Right hindlimb (tissue), 1 donor: ENCODE measurements at regions not wholly inside any gene's neighbourhood (a gene's known extent, or its start where the extent isn't known, plus 50 kb on each side); places are given as distances from the start of the nearest gene placed in this dataset.
"Not testable (repeated sequence)": the region's sequence is repeated elsewhere in the genome, so short reads cannot be mapped to it uniquely, and the experiment has no call there.

Experiments used
- DNase-seq: peaks from one replicate; pipeline ENCODE4 v3.0.0-alpha.2; 2018

DNA sequence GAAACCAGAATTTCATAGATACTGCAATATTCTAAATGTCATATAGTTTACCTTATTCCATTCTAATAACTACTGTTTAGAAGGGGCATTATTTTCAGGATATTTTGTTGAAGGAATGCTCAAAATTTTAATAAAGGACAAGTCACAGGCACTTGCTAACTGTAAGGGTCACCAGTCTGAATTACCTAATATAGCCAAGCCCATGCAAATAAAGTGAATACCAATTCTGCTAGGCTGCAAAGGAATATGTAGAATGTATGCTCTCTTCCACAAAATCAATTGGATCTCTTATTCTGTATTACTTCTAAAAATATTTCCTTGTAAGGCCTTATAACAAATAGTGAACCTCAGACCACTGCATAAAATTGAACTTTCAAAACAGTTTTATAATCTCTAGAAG, 52.3 kb upstream of the FAT4 start:
- DNase-seq = no peak

DNA sequence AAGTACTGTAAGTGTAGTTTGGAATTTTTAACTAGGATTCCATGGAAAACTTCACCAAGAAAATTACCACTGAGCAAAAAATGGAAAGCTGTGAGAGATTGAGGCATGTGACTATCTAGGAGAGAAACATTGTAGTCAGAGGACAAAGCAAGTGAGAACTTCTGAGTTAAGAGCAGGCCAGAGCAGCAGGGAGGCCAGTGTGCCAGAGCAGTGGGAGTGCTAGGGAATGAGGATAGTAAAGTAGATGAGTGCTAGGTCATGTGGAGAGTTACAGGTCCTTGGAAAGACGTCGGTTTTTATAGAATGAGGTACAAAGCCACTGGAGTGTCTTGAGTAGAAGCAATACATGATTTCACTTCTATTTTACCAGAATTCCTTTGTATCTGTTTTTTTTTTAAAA, 52.7 kb upstream of the FAT4 start:
- no peak for DNase-seq

DNA sequence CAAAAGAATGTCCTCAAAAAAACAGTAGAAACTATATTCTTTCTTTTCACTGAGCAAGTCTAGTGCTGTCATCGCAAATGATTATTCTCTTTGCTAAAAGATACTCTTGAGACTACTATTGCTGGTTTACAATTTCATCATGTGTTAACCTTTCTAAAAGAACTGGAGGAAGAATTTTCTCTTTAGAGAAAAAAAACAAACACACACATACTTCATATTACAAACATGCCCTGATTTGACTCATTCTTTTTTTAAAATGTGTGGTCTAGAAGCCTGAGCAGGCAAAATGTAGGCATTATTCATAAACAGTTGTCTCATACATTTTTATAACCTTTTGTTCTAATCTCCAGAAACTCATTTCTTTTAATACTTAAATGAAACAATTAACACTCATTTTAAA, 60.6 kb upstream of the FAT4 start:
- DNase-seq = no peak

DNA sequence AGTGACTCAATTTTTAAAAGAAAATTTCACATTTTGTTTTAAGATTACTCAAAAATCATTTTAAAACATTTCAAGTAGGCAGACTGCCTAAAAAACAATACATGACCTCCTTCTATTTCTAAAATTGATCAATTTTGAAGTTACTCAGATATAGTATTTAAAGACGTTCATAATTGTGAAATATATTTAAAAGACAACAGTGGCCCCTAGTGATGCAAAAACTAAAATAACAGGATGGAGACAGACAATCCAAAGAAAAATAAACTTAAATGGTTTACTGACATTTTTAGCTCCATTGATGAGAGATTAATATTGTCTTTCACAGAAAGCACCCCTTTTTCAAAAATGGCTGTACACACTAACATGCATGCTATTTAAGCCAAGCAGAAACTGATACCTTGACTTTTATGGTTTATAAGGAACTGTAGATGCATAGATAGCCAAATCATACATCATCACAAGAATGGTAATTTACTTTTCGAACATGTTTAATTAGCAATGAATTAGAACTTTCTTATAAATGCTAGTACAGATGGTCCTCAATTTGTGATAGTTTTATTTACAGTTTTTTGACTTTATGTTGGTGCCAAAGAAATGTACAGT, 69.8 kb upstream of the FAT4 start:
- DNase-seq = no peak

DNA sequence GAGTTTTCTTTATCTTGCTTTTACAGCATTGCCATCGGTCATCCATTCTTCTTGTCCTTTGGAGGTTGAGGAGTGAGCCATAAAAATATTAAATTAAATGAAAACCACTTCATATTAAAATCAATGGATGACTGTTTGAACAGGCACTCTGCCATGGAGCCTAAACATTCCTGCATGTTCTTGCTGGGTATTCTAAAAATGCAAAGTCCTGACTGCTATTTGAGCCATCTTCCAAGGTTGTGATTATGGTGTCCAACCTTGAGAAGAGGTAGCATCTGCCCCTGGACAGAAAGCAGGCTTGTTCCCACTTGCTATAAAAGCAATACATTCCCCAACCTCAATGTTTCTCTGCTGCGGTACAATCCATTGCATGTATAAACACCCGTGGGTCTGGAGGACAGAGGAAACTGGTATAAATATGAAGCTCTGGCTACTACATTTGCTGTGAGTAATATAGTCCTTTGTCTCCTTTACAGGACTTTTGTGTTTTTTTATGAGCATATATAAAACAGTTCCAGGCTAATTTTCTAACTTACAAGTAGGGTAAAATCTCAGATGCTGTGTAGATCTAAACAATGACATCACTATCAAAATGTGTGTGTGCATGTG, 70.9 kb upstream of the FAT4 start:
- DNase-seq = no peak

DNA sequence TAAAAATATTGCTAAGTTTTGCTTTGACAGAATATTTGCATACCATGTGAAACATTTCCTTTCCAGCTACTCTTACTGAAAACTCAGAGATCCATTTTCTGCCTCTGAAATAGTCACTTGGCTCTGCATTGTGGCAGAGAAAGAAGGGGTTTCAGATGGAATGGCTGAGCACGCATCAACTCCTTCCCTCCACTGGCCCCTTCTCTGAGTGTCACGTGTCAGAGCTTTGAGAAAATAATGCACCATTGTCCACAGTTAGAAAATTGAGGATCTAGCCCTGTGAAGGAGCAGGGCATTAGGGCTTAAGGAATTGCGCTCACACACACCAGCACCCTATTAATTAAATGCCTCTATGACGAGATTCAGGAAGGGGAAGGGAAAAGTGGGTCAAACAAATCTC, 78.8 kb upstream of the FAT4 start:
- DNase-seq = no peak

DNA sequence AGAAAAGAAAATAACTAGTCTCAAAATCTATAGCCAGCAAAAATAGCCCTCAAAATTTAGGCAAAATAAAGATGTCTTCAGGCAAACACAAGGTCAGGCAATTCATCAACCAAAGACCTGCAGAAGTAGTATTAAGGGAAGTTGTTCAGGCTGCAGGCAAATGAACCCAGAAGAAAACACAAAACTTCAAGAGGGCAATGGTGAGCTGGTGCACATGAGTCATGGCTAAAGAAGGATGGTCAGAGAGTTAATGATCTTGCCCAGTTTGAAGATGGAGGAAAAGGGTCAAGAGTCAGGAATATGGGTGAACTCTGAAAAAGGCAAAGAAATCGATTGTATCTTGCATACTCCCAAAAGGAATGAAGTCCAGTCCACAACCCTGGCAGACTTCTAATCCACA, 83.1 kb upstream of the FAT4 start:
- no peak for DNase-seq

DNA sequence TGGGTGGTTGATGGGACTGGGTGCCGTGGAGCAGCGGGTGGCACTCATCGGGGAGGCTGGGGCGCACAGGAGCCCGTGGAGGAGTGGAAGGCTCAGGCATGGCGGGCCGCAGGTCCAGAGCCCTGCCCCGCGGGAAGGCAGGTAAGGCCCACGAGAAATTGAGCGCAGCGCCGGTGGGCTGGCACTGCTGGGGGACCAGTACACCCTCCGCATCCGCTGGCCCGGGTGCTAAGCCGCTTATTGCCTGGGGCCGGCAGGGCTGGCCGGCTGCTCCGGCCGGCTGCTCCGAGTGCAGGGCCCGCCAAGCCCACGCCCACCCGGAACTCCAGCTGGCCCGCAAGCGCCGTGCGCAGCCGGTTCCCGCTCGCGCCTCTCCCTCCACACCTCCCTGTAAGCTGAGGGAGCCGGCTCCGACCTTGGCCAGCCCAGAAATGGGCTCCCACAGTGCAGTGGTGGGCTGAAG, 85.1 kb upstream of the FAT4 start:
- no peak for DNase-seq

DNA sequence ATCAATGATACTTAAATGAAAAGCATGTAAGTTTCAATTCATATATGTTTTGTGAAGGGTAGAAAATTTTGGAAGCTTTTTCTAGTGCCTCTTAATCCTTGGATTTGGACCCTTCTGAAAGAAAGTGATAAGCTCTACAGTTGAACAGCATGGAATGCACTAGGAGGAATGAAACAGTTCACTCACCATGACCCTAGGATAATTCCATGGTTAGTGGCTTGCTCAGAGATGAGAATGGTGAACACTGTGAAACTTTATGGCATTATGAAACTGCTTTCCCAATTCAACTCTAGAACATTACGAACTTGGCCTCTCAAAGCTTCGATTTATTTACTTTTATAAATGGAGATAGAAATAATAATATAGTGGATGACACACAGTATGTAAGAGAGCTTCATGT, 88.9 kb upstream of the FAT4 start:
- no peak for DNase-seq

DNA sequence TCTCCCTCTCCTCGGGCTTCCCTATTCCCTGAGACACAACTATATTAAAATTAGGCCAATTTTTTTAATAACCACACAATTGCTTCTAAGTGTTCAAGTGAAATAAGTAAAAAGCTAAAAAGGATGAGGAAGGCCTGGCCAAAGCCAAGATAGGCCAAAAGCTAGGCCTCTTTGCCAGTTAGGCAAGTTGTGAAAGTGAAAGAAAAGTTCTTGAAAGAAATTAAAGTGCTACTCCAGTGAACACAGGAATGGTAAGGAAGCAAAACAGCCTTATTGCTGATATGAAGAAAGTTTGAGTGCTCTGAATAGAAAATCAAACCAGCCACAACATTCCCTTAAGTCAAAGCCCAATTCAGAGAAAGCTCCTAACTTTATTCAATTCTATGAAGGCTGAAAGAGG, 114.2 kb upstream of the FAT4 start:
- no peak for DNase-seq

DNA sequence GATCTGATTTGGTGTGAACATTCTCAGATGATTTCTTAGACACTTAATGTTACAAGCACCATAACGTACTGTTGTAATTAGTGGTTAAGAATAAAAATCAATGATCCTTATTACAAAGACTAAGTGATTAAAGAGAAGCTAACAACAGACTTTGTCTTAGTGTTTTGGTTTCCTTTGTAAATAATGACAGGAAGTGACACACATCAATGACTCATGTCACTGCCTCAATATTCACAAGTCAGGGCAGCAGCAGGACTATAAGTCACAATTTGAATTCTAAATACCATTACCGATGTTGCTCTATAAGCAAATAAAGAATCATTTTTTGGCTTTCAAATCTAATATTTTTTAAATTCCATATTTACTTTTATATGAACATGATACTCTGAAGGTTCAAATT, 115.8 kb upstream of the FAT4 start:
- no peak for DNase-seq

DNA sequence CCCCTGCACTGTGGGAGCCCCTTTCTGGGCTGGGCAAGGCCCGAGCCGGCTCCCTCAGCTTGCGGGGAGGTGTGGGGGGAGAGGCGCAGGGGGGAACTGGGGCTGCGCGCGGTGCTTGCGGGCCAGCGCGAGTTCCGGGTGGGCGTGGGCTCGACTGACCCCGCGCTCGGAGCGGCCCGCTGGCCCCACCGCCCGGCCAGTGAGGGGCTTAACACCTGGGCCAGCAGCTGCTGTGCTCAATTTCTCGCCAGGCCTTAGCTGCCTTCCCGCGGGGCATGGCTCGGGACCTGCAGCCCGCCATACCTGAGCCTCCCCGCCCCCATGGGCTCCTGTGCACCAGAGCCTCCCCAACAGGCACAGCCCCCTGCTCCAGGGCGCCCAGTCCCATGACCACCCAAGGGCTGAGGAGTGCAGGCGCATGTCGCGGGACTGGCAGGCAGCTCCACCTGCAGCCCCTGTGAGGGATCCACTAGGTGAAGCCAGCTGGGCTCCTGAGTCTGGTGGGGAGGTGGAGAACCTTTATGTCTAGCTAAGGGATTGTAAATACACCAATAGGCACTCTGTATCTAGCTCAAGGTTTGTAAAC, 122.8 kb upstream of the FAT4 start:
- peak; percentile 17 for DNase-seq

DNA sequence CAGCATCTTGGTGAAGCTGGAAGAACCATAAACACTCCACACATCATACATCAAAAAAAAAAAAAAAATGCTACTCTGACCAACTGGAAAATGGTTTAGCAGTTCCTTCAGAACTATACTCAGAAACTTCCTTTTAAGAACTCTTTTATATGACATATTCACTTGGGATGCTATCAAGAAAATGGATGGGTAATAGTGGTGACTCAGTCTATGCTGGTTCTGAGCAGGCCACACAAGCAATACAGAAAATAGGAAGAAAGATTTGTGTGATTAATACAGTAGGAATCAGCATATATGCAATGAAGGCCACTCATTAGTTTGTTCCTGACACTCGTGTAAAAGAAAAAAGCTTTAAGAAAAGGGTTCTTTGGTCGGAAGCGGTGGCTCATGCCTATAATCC, 123.5 kb upstream of the FAT4 start:
- DNase-seq = no peak

DNA sequence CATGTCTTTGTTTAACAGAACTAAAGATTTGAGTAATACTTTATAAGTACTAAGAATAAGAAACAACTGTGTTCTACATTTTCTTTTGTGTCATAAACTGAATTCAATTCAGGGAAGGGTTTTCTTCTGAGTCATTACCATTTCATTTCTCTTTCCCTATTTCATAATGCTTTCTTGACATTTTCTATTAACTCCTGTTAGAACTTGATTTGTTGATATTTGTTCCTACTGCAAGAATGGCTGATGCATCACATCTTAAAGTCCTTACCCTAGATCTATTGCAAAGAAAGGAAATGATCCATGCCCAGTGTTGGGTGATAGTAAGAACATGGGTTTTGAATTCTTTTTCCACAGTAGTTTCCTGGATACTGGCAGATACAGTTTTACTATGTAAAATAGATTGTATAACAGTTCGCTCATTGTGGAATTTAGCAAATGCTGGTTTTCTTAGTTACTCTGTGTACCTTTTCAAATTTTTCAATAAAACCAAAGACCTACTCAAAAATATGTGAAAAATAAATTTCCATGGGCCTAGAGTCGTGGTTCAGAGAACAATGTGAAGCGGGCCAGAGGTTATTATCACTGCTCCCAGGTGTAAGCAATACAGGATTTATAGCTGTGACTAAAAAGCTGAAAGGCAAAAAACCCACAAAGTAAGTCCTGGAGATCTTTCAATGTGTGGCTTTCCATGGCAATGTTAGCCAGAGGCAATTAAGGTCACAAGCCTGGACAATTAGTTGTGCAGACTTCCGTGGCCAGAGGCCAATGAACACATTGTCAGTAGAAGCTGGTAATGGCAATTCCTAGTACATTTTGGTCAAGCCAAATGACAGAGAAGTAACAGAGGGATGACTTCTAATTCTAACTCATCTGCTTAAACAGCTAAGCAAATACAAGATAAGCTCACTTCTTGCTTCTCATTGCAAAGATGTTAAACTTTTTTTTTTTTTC, 127.3 kb upstream of the FAT4 start:
- DNase-seq = peak; percentile 66

DNA sequence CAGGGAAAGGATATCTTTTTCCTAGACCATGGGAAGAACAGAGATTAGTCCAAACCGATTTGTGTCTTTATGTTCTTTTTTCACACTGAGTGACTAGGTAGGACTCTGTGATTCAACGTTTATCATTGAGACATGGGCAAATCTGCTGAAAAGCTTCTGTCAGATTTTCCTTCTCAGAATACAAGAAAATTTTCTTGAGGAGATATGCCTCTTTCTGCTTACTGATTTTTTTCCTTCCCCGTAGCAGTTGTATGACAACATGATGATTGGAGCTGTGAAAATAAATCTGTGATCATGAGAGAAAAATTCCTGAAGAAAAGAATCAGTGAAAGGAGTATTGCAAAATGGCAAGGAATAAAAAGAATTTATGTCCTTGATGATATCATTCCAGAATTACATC, 130.6 kb upstream of the FAT4 start:
- DNase-seq = no peak

DNA sequence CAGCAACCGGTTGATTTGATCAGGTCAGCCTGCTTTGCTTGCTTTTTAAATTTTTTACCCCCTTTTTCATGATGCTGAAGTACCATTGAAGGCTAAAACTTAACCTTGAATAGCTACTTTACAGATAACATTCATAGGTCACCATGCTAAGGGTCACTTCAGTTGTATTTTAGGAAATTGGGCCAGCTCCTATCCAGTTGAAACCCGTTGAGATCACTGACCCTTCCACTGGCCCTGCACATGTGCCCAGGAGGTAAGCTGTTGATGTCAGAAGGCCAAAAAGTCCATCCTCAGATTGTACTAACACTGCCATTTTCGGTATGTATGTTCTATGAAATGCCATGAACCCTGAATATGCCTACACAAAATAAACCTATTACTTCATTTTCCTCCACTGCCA, 133.0 kb upstream of the FAT4 start:
- no peak for DNase-seq

DNA sequence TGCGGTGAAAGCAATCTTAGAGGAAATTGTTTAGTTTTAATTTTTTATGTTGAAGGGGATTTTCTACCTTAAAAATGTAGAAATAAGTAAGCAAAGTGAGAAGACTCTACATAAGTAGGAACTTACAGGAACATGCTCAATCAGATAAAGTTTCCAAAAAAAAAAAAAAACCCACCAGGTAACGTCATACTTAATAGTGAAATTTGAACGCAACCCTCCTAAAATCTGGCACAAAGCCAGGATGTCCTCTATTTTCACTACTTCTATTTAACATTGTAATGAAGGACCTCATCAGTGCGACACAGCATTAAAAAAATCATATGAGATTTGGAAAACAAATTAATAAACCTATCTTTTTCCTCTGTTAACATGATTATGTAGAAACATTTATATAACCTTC, 135.0 kb upstream of the FAT4 start:
- no peak for DNase-seq

DNA sequence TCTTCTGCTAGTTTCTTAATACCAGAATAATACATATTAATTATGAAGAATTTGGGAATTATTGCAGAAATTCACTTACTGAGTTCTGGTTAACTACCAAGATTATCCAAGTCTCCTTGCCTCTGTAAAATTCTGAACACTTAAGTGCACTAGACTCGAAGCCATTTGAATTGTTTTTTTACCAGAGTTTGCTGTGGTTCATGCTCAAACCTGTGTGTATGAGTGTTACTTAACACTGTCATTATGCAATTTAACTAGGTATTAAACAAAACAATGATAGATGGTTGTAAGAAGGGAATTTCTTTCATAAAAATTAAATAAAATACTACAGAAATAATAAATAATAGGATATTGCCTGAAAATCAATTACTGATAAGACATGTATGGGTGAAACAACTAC, 145.6 kb upstream of the FAT4 start:
- DNase-seq = no peak

DNA sequence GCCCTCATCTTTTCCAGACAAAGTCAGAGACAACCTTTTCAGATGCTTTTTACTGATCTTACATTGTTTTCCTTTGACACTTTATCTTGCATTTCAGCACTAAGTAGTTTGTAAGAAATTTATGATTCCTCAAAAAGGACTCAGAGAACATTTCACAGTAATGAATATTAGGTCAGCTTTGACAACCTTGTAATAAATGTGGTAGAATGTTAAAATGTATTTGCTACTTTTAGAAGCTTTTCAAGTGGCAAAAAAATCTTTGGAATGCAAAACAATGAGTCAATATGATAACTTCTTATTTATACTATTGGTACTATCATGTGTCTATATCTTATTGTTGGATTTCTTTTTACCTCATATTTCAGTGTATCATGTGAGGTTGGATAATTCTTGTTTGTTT, 146.2 kb upstream of the FAT4 start:
- no peak for DNase-seq

DNA sequence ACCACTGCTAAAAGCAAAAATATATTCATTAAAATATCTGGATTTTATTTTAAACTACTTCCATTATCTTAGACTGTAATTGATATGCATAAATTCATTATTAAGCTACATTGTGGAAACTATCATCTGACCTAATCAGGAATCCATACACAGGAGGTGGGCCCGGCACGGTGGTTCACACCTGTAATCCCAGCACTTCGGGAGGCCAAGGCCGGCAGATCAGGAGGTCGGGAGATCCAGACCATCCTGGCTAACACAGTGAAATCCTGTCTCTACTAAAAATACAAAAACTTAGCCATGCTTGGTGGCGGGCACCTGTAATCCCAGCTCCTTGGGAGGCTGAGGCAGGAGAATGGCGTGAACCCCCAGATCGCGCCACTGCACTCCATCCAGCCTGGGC, 148.7 kb upstream of the FAT4 start:
- DNase-seq = not testable (repeated sequence)

DNA sequence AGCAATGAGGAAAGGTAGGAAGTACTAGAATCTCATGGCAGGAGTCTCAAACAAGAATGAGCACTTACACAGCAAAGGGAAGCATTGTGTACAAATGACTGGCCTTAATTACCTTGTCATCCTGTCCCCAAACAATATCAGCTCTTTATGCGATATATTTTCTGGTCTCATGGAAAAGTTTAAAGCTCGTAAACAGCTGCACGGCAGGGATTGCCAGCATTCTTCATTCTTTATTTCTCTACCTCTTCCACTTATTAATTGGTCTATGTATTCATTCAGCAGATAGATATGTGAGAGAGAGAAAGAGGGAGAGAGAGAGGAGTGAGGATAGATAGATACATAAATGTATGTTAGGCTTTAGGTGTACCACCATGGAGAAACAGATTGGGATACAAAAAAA, 155.8 kb upstream of the FAT4 start:
- DNase-seq = no peak

DNA sequence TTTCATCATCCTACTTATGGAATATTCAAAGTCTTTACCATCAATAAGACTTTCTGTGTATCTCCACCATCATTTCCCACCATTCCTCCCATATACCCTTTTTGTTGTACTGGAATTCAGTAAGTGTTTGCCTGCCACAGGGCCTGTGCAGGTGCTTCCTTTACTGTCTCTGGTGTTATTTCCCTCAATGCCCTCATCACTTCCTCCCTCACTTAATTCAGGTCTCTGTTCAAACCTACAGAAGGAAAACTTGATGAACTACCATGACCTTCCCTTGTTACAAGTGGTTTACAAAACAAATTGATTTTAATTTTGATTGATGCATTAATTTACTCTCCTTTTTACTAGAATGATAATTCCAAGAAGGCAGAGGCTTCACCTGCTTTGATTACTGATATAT, 159.5 kb upstream of the FAT4 start:
- DNase-seq = no peak

DNA sequence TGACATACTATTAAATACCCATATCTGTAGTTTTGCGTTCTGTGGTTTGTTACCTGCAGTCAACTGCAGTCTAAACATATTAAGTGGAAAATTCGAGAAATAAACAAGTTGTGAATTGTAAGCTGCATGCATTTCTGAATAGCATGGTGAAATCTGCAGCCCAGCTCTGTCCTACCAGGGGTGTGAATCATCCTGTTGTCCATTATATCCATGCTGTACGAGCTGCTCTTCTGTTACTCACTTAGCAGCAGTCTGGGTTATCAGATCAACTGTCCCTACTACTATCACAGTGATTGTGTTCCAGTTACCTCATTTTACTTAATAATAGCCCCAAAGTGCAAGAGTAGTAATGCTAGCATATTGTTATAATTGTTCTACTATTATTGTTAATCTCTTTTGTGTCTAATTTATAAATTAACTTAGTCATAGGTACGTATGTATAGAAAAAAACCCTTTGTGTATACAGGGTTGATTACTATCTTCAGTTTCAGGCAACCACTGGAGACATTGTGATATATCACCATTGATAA, 173.7 kb upstream of the FAT4 start:
- DNase-seq = no peak

DNA sequence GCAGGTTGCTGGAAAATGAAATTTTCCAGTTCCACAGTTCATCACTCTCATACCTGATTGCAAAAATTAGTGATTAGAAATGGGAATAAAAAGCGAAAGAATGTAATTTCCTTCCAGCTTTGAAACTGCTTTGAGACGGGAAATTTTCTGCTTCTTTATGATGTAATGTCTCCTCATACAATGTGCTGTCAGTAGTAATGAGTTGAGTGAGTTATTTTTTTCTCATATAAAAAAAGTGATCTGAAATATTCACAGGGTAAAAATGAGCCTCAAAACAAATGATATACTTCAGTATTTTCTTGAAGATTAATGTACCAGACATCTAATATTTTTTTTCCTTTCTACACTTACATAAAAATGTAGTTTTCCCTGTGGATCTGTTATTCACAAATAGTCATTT, 179.1 kb upstream of the FAT4 start:
- no peak for DNase-seq
